GM21360 (cell line): ENCODE measurements at regions not wholly inside any gene's neighbourhood (a gene's known extent, or its start where the extent isn't known, plus 50 kb on each side); places are given as distances from the start of the nearest gene placed in this dataset.
"Not testable (repeated sequence)": the region's sequence is repeated elsewhere in the genome, so short reads cannot be mapped to it uniquely, and the experiment has no call there.

Experiments
- ATAC-seq: cut with Tn5 transposase; IDR thresholded peaks from one replicate; pipeline ENCODE4 v1.9.1; 2021; ENCODE audit warnings: mild to moderate bottlenecking, moderate library complexity; ENCODE audit not compliant: unreplicated experiment

GRCh38 chr3:139232341-139232740 is 111.5 kb upstream of the MRPS22 start:
- not testable (repeated sequence) for ATAC-seq

- no peak for ATAC-seq
Observed at GRCh38 chr3:139234491-139234890, 109.3 kb upstream of the MRPS22 start.

GRCh38 chr3:139235192-139235591 is 108.6 kb upstream of the MRPS22 start:
- no peak for ATAC-seq

- no peak for ATAC-seq
Observed at GRCh38 chr3:139236336-139236735, 107.5 kb upstream of the MRPS22 start.

- ATAC-seq, result no peak
Observed at GRCh38 chr3:139238281-139239030, 105.4 kb upstream of the MRPS22 start.

- ATAC-seq, result no peak
Observed at GRCh38 chr3:139239550-139239949, 104.3 kb upstream of the MRPS22 start.

- ATAC-seq, result no peak
Observed at GRCh38 chr3:139241783-139242182, 102.0 kb upstream of the MRPS22 start.

- ATAC-seq, result no peak
Observed at GRCh38 chr3:139243710-139244109, 100.1 kb upstream of the MRPS22 start.

GRCh38 chr3:139248593-139249255 is 95.1 kb upstream of the MRPS22 start:
- ATAC-seq, result no peak

- ATAC-seq, result no peak
Observed at GRCh38 chr3:139251529-139251928, 92.3 kb upstream of the MRPS22 start.

GRCh38 chr3:139252719-139253118 is 91.1 kb upstream of the MRPS22 start:
- ATAC-seq, result no peak

- no peak for ATAC-seq
Observed at GRCh38 chr3:139258276-139258675, 85.5 kb upstream of the MRPS22 start.

- no peak for ATAC-seq
Observed at GRCh38 chr3:139259398-139259797, 84.4 kb upstream of the MRPS22 start.

- ATAC-seq, result no peak
Observed at GRCh38 chr3:139260041-139260486, 83.8 kb upstream of the MRPS22 start.

- ATAC-seq, result no peak
Observed at GRCh38 chr3:139260793-139261736, 82.8 kb upstream of the MRPS22 start.

GRCh38 chr3:139261754-139262586 is 81.8 kb upstream of the MRPS22 start:
- ATAC-seq, result no peak

- ATAC-seq, result no peak
Observed at GRCh38 chr3:139263798-139264197, 80.0 kb upstream of the MRPS22 start.

GRCh38 chr3:139264375-139264774 is 79.4 kb upstream of the MRPS22 start:
- no peak for ATAC-seq

- ATAC-seq, result no peak
Observed at GRCh38 chr3:139265131-139266016, 78.4 kb upstream of the MRPS22 start.
